ENCODE measurements at regions not wholly inside any gene's neighbourhood (a gene's known extent, or its start where the extent isn't known, plus 50 kb on each side); places are given as distances from the start of the nearest gene placed in this dataset.

DNA sequence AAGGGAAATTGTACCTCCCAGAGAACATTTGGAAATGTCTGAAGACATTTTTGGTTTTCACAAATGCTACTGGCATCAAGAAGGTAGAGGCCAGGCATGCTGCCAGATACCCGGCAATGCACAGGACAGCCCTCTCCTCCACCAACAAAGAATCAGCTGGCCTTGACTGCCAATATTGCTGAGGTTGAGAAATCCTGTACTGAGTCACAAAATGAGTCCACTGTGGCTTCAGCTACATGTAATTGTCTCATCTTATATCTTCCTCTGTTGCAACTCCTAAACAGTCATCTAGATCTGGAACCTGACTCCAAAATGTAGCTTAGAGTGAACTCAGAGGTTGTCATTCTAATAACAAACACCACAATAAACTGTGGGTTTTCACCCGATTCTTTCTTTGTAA lies 327.5 kb upstream of the POGK start:
- Histone ChIP-seq H2AFZ (ENCODE audit: insufficient read depth, low read length, poor library complexity) (no peak overlapping the region), H3K4ac (ENCODE audit: low read depth, low read length) (no peak overlapping the region), H3K4me2 (ENCODE audit: low read length) (no peak overlapping the region), H3K27me3 (ENCODE audit: insufficient read depth, low read length) (no peaks in the 10 kb centered on the region), H2AK5ac (ENCODE audit: low read length) (no peak overlapping the region), H2BK12ac (ENCODE audit: low read length) (no peak overlapping the region), H2BK120ac (ENCODE audit: insufficient read depth, low read length, poor library complexity) (no peak overlapping the region), H4K8ac (ENCODE audit: low read depth, low read length) (no peak overlapping the region), H3K36me3 (ENCODE audit: control insufficient read depth in 1 of 2, insufficient read depth in 2 of 2, low read length in 2 of 2) (no peaks in the 10 kb centered on the region), H3K79me1 (ENCODE audit: low read length) (no peaks in the 10 kb centered on the region), H3K9ac (ENCODE audit: low read length) (no peak overlapping the region), H3K27ac (ENCODE audit: low read depth, low read length) (no peak overlapping the region), H3K79me2 (ENCODE audit: control insufficient read depth, insufficient read depth, low read length, poor library complexity) (no peaks in the 10 kb centered on the region), H3K18ac (ENCODE audit: low read length) (no peak overlapping the region), H3K4me1 (ENCODE audit: control insufficient read depth in 1 of 2, insufficient read depth in 2 of 2, low read length in 2 of 2) (no peaks in the 10 kb centered on the region), H3K14ac (ENCODE audit: low read length) (no peak overlapping the region), H4K91ac (ENCODE audit: low read depth, low read length) (no peak overlapping the region), H3K4me3 (ENCODE audit: low read depth, low read length) (no peak overlapping the region), H3K23ac (ENCODE audit: low read length) (no peak overlapping the region), H3K9me3 (ENCODE audit: insufficient read depth, low read depth, low read length) (no peaks in the 10 kb centered on the region), H4K12ac (ENCODE audit: low read depth, low read length) (no peak overlapping the region), H2BK5ac (ENCODE audit: low read depth, low read length, poor library complexity) (no peak overlapping the region)
- WGBS (ENCODE audit: extremely low coverage, insufficient coverage, insufficient read length) = no CpG with 5 or more reads among the region's 2 CpGs
- peak in 1 of 2 donors; percentile 25 for DNase-seq

DNA sequence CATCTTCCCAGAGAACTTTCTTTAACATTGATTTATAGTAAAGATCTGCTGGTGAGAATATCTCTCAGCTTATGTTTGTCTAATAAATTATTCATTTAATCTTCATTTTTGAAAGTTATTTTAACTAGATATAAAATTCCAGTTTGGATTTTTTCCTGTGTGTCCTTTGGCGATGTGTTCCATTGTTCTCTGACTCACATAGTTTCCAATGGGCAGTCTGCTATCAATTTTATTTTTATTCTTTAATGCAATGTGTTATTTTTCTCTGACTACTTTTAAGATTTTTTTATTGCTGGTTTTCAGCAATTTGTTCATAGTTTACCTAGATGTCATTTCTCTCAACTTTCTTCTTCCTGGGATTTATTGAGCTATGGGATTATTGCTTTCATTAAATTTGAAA lies 325.2 kb upstream of the POGK start:
- Histone ChIP-seq H3K18ac (ENCODE audit: low read length) (no peak overlapping the region), H3K4me2 (ENCODE audit: low read length) (no peak overlapping the region), H4K91ac (ENCODE audit: low read depth, low read length) (no peak overlapping the region), H3K23ac (ENCODE audit: low read length) (no peak overlapping the region), H3K79me1 (ENCODE audit: low read length) (no peaks in the 10 kb centered on the region), H3K27ac (ENCODE audit: low read depth, low read length) (no peak overlapping the region), H3K9me3 (ENCODE audit: insufficient read depth, low read depth, low read length) (no peaks in the 10 kb centered on the region), H3K4me1 (ENCODE audit: control insufficient read depth in 1 of 2, insufficient read depth in 2 of 2, low read length in 2 of 2) (no peaks in the 10 kb centered on the region), H4K8ac (ENCODE audit: low read depth, low read length) (no peak overlapping the region), H2BK120ac (ENCODE audit: insufficient read depth, low read length, poor library complexity) (no peak overlapping the region), H3K79me2 (ENCODE audit: control insufficient read depth, insufficient read depth, low read length, poor library complexity) (no peaks in the 10 kb centered on the region), H3K9ac (ENCODE audit: low read length) (no peak overlapping the region), H3K36me3 (ENCODE audit: control insufficient read depth in 1 of 2, insufficient read depth in 2 of 2, low read length in 2 of 2) (no peaks in the 10 kb centered on the region), H2AFZ (ENCODE audit: insufficient read depth, low read length, poor library complexity) (no peak overlapping the region), H3K27me3 (ENCODE audit: insufficient read depth, low read length) (no peaks in the 10 kb centered on the region), H3K14ac (ENCODE audit: low read length) (no peak overlapping the region), H4K12ac (ENCODE audit: low read depth, low read length) (no peak overlapping the region), H2BK5ac (ENCODE audit: low read depth, low read length, poor library complexity) (no peak overlapping the region), H2AK5ac (ENCODE audit: low read length) (no peak overlapping the region), H3K4ac (ENCODE audit: low read depth, low read length) (no peak overlapping the region), H3K4me3 (ENCODE audit: low read depth, low read length) (no peak overlapping the region), H2BK12ac (ENCODE audit: low read length) (no peak overlapping the region)
- DNase-seq = no peak
- no CpG with 5 or more reads among the region's 1 CpG for WGBS (ENCODE audit: extremely low coverage, insufficient coverage, insufficient read length)

DNA sequence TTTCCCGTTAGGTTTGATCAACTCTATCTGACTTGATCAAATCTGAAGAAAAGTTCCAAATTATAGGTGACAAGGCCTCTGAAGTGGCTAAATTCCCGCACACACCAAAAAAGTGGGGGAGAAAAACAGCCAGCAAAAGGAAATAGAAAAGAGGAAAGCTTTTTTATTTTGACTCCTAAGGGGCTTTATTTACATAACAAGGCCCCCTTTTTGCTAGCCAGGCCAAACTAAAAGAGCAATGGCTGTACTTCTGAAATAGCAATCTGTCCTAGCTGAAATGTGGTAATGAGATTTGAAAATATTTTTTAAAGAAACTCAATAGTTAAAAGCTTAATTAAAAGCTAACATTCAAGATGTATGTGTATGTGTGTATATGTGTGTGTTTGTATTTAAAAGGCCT lies 311.5 kb upstream of the POGK start:
- Histone ChIP-seq H4K8ac (ENCODE audit: low read depth, low read length) (no peak overlapping the region), H3K4me3 (ENCODE audit: low read depth, low read length) (no peak overlapping the region), H3K14ac (ENCODE audit: low read length) (no peak overlapping the region), H3K18ac (ENCODE audit: low read length) (no peak overlapping the region), H4K12ac (ENCODE audit: low read depth, low read length) (no peak overlapping the region), H3K23ac (ENCODE audit: low read length) (no peak overlapping the region), H4K91ac (ENCODE audit: low read depth, low read length) (no peak overlapping the region), H3K4me2 (ENCODE audit: low read length) (no peak overlapping the region), H2AK5ac (ENCODE audit: low read length) (no peak overlapping the region), H2BK120ac (ENCODE audit: insufficient read depth, low read length, poor library complexity) (no peak overlapping the region), H3K27me3 (ENCODE audit: insufficient read depth, low read length) (no peaks in the 10 kb centered on the region), H3K9ac (ENCODE audit: low read length) (no peak overlapping the region), H3K79me2 (ENCODE audit: control insufficient read depth, insufficient read depth, low read length, poor library complexity) (no peaks in the 10 kb centered on the region), H3K79me1 (ENCODE audit: low read length) (no peaks in the 10 kb centered on the region), H3K36me3 (ENCODE audit: control insufficient read depth in 1 of 2, insufficient read depth in 2 of 2, low read length in 2 of 2) (no peaks in the 10 kb centered on the region), H3K4ac (ENCODE audit: low read depth, low read length) (no peak overlapping the region), H3K27ac (ENCODE audit: low read depth, low read length) (no peak overlapping the region), H2BK12ac (ENCODE audit: low read length) (no peak overlapping the region), H2AFZ (ENCODE audit: insufficient read depth, low read length, poor library complexity) (no peak overlapping the region), H2BK5ac (ENCODE audit: low read depth, low read length, poor library complexity) (no peak overlapping the region), H3K9me3 (ENCODE audit: insufficient read depth, low read depth, low read length) (no peaks in the 10 kb centered on the region), H3K4me1 (ENCODE audit: control insufficient read depth in 1 of 2, insufficient read depth in 2 of 2, low read length in 2 of 2) (no peaks in the 10 kb centered on the region)
- no CpG with 5 or more reads among the region's 2 CpGs for WGBS (ENCODE audit: extremely low coverage, insufficient coverage, insufficient read length)
- DNase-seq = no peak

DNA sequence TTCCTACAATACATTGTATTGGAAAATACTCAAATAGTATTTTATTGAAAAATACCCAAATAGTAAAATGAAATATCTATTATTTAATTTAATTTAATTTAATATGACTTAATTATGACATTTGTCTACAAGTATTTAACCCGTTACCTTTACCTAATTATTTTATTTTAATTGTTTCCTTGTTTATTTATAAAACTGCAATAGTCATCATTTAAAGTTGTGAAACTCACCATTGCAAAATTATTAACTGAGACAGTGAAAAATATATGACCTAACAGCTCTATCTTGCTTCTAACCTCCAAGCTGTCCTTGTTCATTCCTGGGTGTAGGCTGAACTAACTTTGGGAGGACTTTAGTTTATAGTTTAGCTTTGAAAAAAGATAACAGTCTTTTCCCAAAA lies 300.6 kb upstream of the POGK start:
- Histone ChIP-seq H4K91ac (ENCODE audit: low read depth, low read length) (no peak overlapping the region), H2AK5ac (ENCODE audit: low read length) (no peak overlapping the region), H3K4me3 (ENCODE audit: low read depth, low read length) (no peak overlapping the region), H3K4me2 (ENCODE audit: low read length) (no peak overlapping the region), H3K9ac (ENCODE audit: low read length) (no peak overlapping the region), H2BK12ac (ENCODE audit: low read length) (no peak overlapping the region), H3K79me2 (ENCODE audit: control insufficient read depth, insufficient read depth, low read length, poor library complexity) (no peaks in the 10 kb centered on the region), H3K14ac (ENCODE audit: low read length) (no peak overlapping the region), H3K79me1 (ENCODE audit: low read length) (no peaks in the 10 kb centered on the region), H3K4me1 (ENCODE audit: control insufficient read depth in 1 of 2, insufficient read depth in 2 of 2, low read length in 2 of 2) (no peaks in the 10 kb centered on the region), H3K18ac (ENCODE audit: low read length) (no peak overlapping the region), H2BK120ac (ENCODE audit: insufficient read depth, low read length, poor library complexity) (no peak overlapping the region), H2BK5ac (ENCODE audit: low read depth, low read length, poor library complexity) (no peak overlapping the region), H3K36me3 (ENCODE audit: control insufficient read depth in 1 of 2, insufficient read depth in 2 of 2, low read length in 2 of 2) (no peaks in the 10 kb centered on the region), H2AFZ (ENCODE audit: insufficient read depth, low read length, poor library complexity) (no peak overlapping the region), H3K9me3 (ENCODE audit: insufficient read depth, low read depth, low read length) (no peaks in the 10 kb centered on the region), H3K27me3 (ENCODE audit: insufficient read depth, low read length) (no peaks in the 10 kb centered on the region), H3K27ac (ENCODE audit: low read depth, low read length) (no peak overlapping the region), H3K4ac (ENCODE audit: low read depth, low read length) (no peak overlapping the region), H4K8ac (ENCODE audit: low read depth, low read length) (no peak overlapping the region), H4K12ac (ENCODE audit: low read depth, low read length) (no peak overlapping the region), H3K23ac (ENCODE audit: low read length) (no peak overlapping the region)
- WGBS (ENCODE audit: extremely low coverage, insufficient coverage, insufficient read length) = no CpG with 5 or more reads among the region's 1 CpG
- no peak for DNase-seq

All from trophoblast cell (in vitro differentiated cells and primary cell).